ENCODE measurements at regions not wholly inside any gene's neighbourhood (a gene's known extent, or its start where the extent isn't known, plus 50 kb on each side); places are given as distances from the start of the nearest gene placed in this dataset.

DNA sequence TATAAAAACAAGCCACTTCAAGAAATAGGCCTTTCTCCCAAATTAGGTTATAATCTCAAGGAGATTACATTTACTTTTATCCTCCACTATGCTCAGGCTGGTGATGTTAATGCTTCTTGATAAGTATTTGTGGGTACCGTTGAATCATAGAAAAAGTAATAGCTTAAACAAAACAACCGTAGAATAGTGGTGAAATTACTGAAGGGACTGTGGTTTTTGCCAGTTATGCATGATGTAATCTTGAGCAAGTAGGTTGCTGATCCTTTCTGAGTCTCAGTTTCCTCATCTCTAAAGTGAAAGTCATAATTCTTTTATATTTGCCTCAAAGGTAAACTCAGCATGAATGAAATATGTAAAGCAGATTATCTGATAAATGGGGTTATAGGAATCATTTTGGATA lies 187.3 kb upstream of the JAG1 start:
- TF ChIP-seq, protein P1, sequence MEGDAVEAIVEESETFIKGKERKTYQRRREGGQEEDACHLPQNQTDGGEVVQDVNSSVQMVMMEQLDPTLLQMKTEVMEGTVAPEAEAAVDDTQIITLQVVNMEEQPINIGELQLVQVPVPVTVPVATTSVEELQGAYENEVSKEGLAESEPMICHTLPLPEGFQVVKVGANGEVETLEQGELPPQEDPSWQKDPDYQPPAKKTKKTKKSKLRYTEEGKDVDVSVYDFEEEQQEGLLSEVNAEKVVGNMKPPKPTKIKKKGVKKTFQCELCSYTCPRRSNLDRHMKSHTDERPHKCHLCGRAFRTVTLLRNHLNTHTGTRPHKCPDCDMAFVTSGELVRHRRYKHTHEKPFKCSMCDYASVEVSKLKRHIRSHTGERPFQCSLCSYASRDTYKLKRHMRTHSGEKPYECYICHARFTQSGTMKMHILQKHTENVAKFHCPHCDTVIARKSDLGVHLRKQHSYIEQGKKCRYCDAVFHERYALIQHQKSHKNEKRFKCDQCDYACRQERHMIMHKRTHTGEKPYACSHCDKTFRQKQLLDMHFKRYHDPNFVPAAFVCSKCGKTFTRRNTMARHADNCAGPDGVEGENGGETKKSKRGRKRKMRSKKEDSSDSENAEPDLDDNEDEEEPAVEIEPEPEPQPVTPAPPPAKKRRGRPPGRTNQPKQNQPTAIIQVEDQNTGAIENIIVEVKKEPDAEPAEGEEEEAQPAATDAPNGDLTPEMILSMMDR (IDR thresholded peaks at IDR 0.05; ENCODE audit: low read length): no peak
- TF ChIP-seq EZH2phosphoT487 (IDR thresholded peaks at IDR 0.05; ENCODE audit: low read length): no peak
